ENCODE measurements at regions not wholly inside any gene's neighbourhood (a gene's known extent, or its start where the extent isn't known, plus 50 kb on each side); places are given as distances from the start of the nearest gene placed in this dataset.
A peak's percentile ranks its signal among the peaks of the same experiment; 100 is the strongest.

GRCh38 chr9:23314247-23314646 lies 511.8 kb downstream of the ELAVL2 start:
- H3K27ac ChIP-seq = no peak overlapping the region
- TF ChIP-seq CTCF (conservative IDR thresholded peaks at IDR 0.05) = no peak

DNA sequence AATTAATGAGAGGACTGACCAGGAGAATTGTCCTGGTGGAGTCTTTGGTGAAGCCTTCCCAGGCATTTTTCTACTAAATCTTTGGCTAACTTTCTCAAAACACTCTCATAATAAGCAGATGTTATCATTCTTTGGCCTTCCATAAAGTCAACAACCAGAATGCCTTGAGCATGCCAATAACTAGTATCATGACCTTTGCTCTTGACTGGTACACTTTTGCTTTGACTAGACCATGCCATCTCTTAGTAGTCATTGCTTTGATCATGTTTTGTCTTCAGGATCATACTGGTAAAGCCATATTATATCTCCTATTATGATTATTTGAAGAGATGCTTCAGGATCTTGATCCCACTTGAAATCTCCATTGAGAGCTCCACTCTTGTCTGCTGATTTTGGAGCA lies 506.9 kb downstream of the ELAVL2 start:
- H3K27ac ChIP-seq = no peak overlapping the region
- no peak for TF ChIP-seq CTCF (conservative IDR thresholded peaks at IDR 0.05)

DNA sequence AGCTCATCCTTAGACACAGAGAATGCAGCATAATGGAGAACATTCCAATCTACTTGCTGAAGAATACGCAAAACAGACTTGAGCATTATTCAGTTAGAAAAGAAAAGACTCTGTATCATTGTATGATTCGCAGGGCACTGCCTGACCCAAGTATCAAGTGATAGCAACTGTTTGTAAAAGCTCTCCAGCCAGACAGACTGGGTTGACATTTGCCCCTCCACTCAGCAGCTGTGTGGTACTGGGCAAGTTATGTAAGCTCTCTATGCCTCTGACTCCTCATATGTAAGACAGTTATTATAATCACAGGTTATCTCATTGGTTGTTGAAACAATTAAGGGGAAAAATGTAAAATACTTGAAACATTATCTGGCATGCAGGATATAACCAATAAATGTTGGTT lies 505.0 kb downstream of the ELAVL2 start:
- TF ChIP-seq CTCF (conservative IDR thresholded peaks at IDR 0.05) = no peak
- no peak overlapping the region for H3K27ac ChIP-seq

GRCh38 chr9:23322392-23322791 lies 503.6 kb downstream of the ELAVL2 start:
- TF ChIP-seq CTCF (conservative IDR thresholded peaks at IDR 0.05) = peak; percentile 82
- no peak overlapping the region for H3K27ac ChIP-seq

DNA sequence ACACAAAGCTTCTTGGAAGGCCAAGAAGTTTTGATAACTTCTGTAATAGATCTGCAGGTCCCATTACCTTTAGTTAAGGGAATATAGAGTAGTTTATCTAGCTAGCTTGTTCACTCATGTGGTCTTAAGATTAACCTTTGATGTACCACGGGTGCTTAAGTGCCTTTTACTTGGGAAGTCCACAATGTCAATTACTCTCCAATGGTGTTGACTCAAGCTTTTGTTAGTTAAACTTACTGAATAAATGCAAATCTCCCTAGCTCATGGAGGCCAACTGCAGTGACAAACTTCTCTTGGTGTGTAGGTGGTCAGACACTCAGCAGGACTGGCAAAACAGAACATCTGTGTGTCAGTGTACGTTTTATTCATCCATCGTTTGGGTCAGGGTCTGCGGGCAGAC lies 501.5 kb downstream of the ELAVL2 start:
- TF ChIP-seq CTCF (conservative IDR thresholded peaks at IDR 0.05) = no peak
- H3K27ac ChIP-seq = no peak overlapping the region

GRCh38 chr9:23326597-23326996 lies 499.4 kb downstream of the ELAVL2 start:
- no peak overlapping the region for H3K27ac ChIP-seq
- TF ChIP-seq CTCF (conservative IDR thresholded peaks at IDR 0.05) = no peak

DNA sequence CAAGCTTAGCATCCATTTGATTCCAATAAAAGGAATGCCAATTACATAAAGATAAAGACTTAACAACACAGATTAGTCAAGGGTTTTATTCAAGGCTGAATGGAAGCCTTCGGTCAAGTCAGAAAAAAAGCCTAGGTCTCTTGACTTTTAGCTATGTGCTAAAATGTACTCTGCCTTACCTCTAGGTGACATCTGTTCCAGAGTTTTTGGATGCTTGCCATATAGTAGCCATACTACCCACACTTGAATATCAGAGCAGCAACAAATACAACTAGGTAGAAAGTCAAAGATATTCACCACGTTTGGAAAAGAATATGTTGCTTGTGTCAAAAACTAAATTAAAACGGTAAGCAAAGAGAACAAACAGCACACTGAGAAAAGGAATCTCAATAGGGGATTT lies 484.7 kb downstream of the ELAVL2 start:
- TF ChIP-seq CTCF (conservative IDR thresholded peaks at IDR 0.05) = no peak
- H3K27ac ChIP-seq = no peak overlapping the region

DNA sequence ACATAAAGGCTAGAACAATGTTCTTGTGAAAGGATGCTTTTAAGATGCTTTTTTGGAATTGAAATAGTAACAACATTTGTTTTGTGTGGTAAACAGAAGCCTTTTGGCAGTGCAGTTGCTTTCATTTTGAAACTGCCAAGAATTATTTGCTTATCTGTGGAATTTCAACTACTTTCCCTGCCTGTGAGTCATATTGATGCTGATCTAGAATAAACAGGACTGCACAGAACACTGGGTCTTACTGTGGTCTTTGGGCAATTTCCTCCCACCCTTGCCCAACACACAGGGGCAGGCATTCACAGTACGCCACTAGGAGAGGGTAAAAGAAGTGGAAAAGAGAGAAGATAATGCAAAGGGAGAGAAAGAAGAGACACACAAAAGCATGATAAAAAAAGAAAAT lies 483.7 kb downstream of the ELAVL2 start:
- no peak overlapping the region for H3K27ac ChIP-seq
- no peak for TF ChIP-seq CTCF (conservative IDR thresholded peaks at IDR 0.05)
